NT2/D1 (cell line): ENCODE measurements at regions not wholly inside any gene's neighbourhood (a gene's known extent, or its start where the extent isn't known, plus 50 kb on each side); places are given as distances from the start of the nearest gene placed in this dataset.

Experiments
- DNase-seq: peaks from one replicate; pipeline ENCODE4 v3.0.0-alpha.2; 2011; ENCODE audit warnings: low read depth, low spot score
- H3K27me3 ChIP-seq: 2 replicates; pipeline ENCODE4 v1.6.0; 2011; ENCODE audit warnings: mild to moderate bottlenecking; ENCODE audit not compliant: insufficient read length, insufficient read depth
- H3K36me3 ChIP-seq: 2 replicates; pipeline ENCODE4 v1.6.1; 2011; ENCODE audit warnings: mild to moderate bottlenecking, low read length, mixed read lengths; ENCODE audit not compliant: insufficient read depth, insufficient read length
- H3K4me1 ChIP-seq: 2 replicates; pipeline ENCODE4 v1.5.1; 2011; ENCODE audit not compliant: insufficient read depth, insufficient read length
- H3K4me3 ChIP-seq: 2 replicates; pipeline ENCODE4 v1.5.1; 2011; ENCODE audit warnings: low read depth; ENCODE audit not compliant: insufficient read length
- H3K9ac ChIP-seq: 2 replicates; pipeline ENCODE4 v1.6.0; 2011; ENCODE audit warnings: low read depth; ENCODE audit not compliant: insufficient read length
- H3K9me3 ChIP-seq: 2 replicates; pipeline ENCODE4 v1.5.1; 2011; ENCODE audit warnings: mild to moderate bottlenecking, low read length; ENCODE audit not compliant: insufficient read depth
- SUZ12 ChIP-seq: IDR thresholded peaks from 2 replicates; pipeline ENCODE4 v1.6.1; 2011; ENCODE audit not compliant: insufficient read length, insufficient read depth; ENCODE audit errors: extremely low read depth
- YY1 ChIP-seq: IDR thresholded peaks from 2 replicates; pipeline ENCODE4 v1.6.1; 2011; ENCODE audit not compliant: insufficient read length, insufficient read depth
- ZNF274 ChIP-seq: IDR thresholded peaks from 2 replicates; pipeline ENCODE4 v1.6.1; 2011; ENCODE audit warnings: mild to moderate bottlenecking, low read depth, low read length

DNA sequence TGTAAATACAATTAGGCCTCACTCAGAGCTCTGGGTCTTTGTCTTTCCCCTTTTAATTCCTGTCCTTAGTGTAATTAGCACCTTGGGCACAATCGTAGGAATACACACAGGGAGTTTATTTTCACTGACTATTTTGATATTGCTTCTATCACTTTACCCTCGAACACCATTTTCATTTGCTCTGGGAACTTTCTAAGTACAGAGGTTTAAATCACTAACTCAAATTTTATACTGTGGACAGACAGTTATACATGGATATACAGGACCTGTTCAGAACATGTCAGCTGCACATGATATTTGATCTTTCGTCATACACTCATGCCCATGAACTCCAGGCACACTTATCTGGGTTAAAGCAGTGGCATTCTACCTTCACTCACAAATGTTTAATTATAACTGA is 217.8 kb upstream of the TMEM161B start:
- Histone ChIP-seq H3K9ac (no peak overlapping the region), H3K36me3 (no peaks in the 10 kb centered on the region), H3K27me3 (no peaks in the 10 kb centered on the region), H3K9me3 (no peaks in the 10 kb centered on the region), H3K4me3 (no peak overlapping the region), H3K4me1 (no peaks in the 10 kb centered on the region)
- TF ChIP-seq SUZ12 = no peak
- no peak for TF ChIP-seq ZNF274
- no peak for TF ChIP-seq YY1
- no peak for DNase-seq

DNA sequence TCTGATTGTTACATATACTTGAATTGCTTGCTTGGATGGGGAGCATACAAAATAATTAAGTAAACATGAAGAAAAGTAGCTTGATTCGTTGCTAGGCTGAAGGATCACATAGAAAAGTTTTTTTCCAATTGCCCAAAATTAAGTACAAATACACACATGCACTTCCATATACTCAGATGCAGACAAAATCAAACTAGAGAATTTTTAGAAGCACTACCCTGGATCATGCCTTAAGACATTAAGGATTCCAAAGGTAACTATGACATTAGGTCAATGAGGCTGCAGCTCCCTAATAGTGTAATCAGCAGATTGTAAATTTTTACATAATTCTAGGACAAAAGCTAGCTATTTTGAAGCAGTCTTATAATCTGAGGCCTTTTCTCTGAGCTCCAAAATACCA is 216.9 kb upstream of the TMEM161B start:
- no peak overlapping the region for H3K9ac ChIP-seq
- no peak for DNase-seq
- no peak overlapping the region for H3K4me3 ChIP-seq
- H3K36me3 ChIP-seq = no peaks in the 10 kb centered on the region
- H3K4me1 ChIP-seq = no peaks in the 10 kb centered on the region
- no peaks in the 10 kb centered on the region for H3K27me3 ChIP-seq
- TF ChIP-seq YY1 = no peak
- H3K9me3 ChIP-seq = no peaks in the 10 kb centered on the region

DNA sequence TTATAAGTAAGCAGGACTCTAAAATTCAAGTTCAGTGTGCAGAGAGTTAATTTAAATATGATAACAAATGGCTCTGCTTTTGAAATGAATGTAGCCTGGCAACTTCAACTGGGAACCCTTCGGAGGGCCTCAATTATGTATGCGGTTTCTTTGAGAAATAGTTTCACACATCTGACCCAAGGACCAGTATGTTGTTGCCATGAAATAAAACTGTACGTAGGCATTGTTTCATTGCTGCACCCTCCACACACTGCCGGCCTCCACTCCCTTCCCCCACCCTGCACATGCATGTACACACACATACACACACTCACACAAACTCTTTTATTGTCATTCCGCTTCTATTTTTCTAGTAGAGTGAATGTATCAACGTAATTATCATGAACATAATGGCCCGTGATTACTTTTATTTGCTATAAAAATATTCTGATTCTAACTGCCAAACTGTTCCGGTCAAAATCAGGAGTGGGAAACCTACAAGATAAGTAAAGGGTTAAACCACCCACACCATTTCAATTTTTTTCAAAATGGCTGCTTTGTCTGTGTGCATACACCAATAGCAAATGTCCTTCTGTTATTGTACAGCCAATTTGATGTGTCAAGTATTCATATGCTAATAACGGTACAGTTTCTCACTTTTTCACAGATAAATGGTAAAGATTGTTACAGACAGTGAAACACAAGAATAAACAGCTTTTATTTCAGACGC is 215.5 kb upstream of the TMEM161B start:
- DNase-seq = no peak
- Histone ChIP-seq H3K27me3 (no peaks in the 10 kb centered on the region), H3K36me3 (no peaks in the 10 kb centered on the region), H3K4me1 (no peaks in the 10 kb centered on the region), H3K9ac (no peak overlapping the region), H3K4me3 (no peak overlapping the region), H3K9me3 (no peaks in the 10 kb centered on the region)
- TF ChIP-seq ZNF274 (no peak), SUZ12 (no peak), YY1 (no peak)

DNA sequence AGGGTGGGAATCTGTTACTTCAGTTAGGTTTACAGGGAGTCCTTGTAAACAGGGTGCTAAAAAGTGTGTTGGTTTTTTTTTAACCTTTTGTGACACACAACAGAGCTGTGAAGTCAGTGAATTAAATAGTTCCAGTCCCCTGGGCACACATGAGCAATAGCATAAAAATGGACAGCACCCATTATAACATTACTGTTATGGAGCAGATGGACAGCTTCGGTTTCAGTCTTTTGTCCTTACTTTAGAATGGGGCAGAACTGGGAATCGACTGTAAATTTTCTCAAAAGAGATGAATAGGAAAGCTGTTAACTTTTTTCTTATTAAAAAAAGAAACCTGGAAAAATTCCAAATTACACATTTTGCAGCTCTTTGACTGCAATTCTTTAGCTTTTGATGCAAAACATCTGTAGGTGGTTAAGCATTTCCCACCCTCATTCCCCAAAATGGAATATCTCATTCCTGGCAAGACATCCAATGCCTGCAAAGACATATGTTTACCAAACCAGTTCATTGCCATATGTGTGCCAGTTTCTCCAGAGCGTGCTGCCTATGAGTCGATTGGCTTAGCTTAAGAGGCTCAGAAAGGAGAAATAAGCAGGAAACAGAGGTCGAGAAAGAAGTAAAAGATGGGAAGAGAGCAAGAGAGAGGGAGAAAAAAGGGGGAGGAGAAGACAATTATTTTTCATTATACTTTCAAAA is 212.3 kb upstream of the TMEM161B start:
- no peaks in the 10 kb centered on the region for H3K4me1 ChIP-seq
- no peak overlapping the region for H3K9ac ChIP-seq
- no peaks in the 10 kb centered on the region for H3K27me3 ChIP-seq
- no peaks in the 10 kb centered on the region for H3K9me3 ChIP-seq
- no peak for TF ChIP-seq ZNF274
- no peak for TF ChIP-seq SUZ12
- TF ChIP-seq YY1 = no peak
- no peak overlapping the region for H3K4me3 ChIP-seq
- no peak for DNase-seq
- no peaks in the 10 kb centered on the region for H3K36me3 ChIP-seq

DNA sequence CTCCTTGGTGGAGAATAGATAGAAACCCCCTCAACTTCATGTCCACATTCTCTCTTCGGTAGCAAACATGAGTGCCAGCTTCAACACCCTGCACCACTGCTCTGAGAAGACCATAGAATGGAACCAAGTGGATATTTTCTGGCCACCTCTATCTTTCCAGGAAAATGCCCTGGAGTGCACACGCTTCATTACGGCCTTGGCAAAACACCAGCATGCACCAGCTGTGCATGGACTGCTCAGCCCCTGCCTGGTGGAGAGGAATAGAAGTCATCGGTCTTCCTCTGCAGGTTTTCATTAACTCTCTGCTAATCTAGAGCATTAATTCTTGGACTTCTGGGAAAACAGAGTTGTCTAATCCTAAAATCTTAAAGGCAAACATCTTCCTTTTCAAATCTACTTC is 211.6 kb upstream of the TMEM161B start:
- Histone ChIP-seq H3K9ac (no peak overlapping the region), H3K27me3 (no peaks in the 10 kb centered on the region), H3K9me3 (no peaks in the 10 kb centered on the region), H3K4me1 (no peaks in the 10 kb centered on the region), H3K36me3 (no peaks in the 10 kb centered on the region), H3K4me3 (no peak overlapping the region)
- no peak for DNase-seq
- TF ChIP-seq SUZ12 (no peak), ZNF274 (no peak), YY1 (no peak)

DNA sequence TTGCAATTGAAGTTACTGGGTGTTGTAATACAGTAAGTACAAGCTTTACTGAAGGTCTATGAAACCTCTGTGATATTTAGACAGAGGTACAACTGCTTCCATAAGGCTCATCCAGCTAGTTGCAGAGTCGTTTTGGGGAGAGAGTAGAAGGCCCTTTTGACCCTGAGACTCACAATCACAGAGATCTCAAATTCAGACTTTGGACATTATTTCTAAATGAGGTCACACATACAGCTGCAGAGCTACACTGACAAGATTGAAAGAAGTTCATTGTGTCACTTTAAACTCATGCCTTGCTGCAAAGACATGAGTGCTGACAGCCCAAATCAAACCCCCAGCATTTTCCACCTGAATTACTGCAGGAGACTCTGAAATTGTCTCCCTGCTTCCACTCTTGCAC is 205.9 kb upstream of the TMEM161B start:
- no peak for TF ChIP-seq YY1
- TF ChIP-seq SUZ12 = no peak
- no peak for TF ChIP-seq ZNF274
- H3K4me3 ChIP-seq = no peak overlapping the region
- DNase-seq = no peak
- H3K36me3 ChIP-seq = no peaks in the 10 kb centered on the region
- no peaks in the 10 kb centered on the region for H3K27me3 ChIP-seq
- H3K4me1 ChIP-seq = no peaks in the 10 kb centered on the region
- H3K9ac ChIP-seq = no peak overlapping the region
- no peaks in the 10 kb centered on the region for H3K9me3 ChIP-seq

DNA sequence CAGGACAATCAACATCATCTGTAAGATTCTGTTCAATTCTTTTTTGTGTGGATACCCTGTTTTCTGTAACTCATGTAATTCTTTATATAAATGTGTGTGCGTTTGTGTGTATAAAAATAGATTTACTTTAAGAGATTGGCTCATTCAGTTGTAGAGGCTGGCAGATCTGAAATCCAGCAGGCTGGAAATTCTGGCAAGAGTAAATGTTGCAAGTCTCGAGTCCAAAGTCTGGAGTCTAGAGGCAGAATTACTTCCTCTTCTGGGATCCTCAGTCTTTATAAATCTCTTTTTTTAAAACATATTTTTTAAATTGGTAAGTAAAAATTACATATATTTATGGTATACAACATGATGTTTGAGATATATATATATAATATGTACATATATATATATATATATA is 202.1 kb upstream of the TMEM161B start:
- Histone ChIP-seq H3K36me3 (no peaks in the 10 kb centered on the region), H3K4me1 (no peaks in the 10 kb centered on the region), H3K9ac (no peak overlapping the region), H3K27me3 (no peaks in the 10 kb centered on the region), H3K4me3 (no peak overlapping the region), H3K9me3 (no peaks in the 10 kb centered on the region)
- no peak for DNase-seq
- TF ChIP-seq YY1 = no peak
- TF ChIP-seq SUZ12 = no peak
- no peak for TF ChIP-seq ZNF274

DNA sequence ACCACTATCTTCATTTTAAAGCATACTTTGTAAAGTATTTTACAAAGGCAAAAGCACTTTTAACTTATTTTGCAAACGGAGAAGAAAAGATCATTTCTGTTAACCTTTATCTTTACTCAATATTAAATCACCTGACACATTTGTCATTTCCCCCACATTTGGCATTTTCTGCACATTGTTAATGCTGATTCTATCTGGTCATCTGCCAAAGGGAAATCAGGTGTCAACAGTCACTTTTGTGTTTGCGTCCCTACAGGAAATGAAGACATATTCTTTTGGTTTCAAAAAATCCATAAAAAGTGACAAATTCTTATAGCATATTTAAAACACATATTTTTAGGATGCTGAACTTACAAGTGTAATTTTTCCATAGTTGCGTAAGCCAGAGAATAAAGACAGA is 191.3 kb upstream of the TMEM161B start:
- Histone ChIP-seq H3K36me3 (no peaks in the 10 kb centered on the region), H3K27me3 (no peaks in the 10 kb centered on the region), H3K4me1 (no peaks in the 10 kb centered on the region), H3K4me3 (no peak overlapping the region), H3K9me3 (no peaks in the 10 kb centered on the region), H3K9ac (no peak overlapping the region)
- DNase-seq = no peak
- TF ChIP-seq ZNF274 (no peak), SUZ12 (no peak), YY1 (no peak)
